IMR-90 (cell line): ENCODE measurements at regions not wholly inside any gene's neighbourhood (a gene's known extent, or its start where the extent isn't known, plus 50 kb on each side); places are given as distances from the start of the nearest gene placed in this dataset.

Source experiments
- ATAC-seq: fragments of 200-7000 bp; cut with Tn5 transposase; 2 replicates; pipeline ENCODE4 v1.9.1; 2020; ENCODE audit warnings: low read depth, mild to moderate bottlenecking, moderate library complexity
- BruUV-seq: library from RNA; stranded (reverse); fragments of 400-500 nt; replicated peaks from 2 replicates; lab custom pipeline; 2021; lab: Mats Ljungman, UMichigan
- CTCF ChIA-PET: fragments of 300-600 bp; formaldehyde crosslinking; extraction: SDS; loops from one replicate; lab custom pipeline; 2021; ENCODE audit warnings: antibody characterized with exemption; lab: Yijun Ruan, JAX
- POLR2A ChIA-PET: fragments of 300-600 bp; sonication (Branson Sonifier 250); formaldehyde crosslinking; loops from one replicate; lab custom pipeline; 2022; ENCODE audit warnings: antibody characterized with exemption; ENCODE audit not compliant: unreplicated experiment; lab: Charles Lee
- DNase-seq: peaks from one replicate; pipeline ENCODE4 v3.0.0; 2013
- H2AFZ ChIP-seq: replicated peaks from 2 replicates; pipeline ENCODE3; 2013; ENCODE audit warnings: low read length, mild to moderate bottlenecking; ENCODE audit not compliant: poor library complexity
- H2AK5ac ChIP-seq: 2 replicates; pipeline ENCODE4 v1.6.1; 2013; ENCODE audit warnings: low read depth, low read length, inconsistent platforms
- H2AK9ac ChIP-seq: replicated peaks from 2 replicates; pipeline ENCODE3; 2013; ENCODE audit warnings: mild to moderate bottlenecking, low read depth, low read length, moderate library complexity; ENCODE audit not compliant: poor library complexity
- H2BK120ac ChIP-seq: 2 replicates; pipeline ENCODE4 v1.6.1; 2013; ENCODE audit warnings: low read depth, low read length, inconsistent platforms
- H2BK15ac ChIP-seq: 3 replicates; pipeline ENCODE4 v1.6.1; 2013; ENCODE audit warnings: low read depth, low read length, inconsistent platforms
- H2BK20ac ChIP-seq: 2 replicates; pipeline ENCODE4 v1.6.1; 2013; ENCODE audit warnings: low read depth, mild to moderate bottlenecking, inconsistent platforms, low read length, moderate library complexity
- H2BK5ac ChIP-seq: 2 replicates; pipeline ENCODE4 v1.6.1; 2013; ENCODE audit warnings: mild to moderate bottlenecking, low read depth, low read length, inconsistent platforms; ENCODE audit not compliant: poor library complexity, severe bottlenecking
- H3K14ac ChIP-seq: replicated peaks from 2 replicates; pipeline ENCODE4 v1.6.1; 2013; ENCODE audit warnings: low read depth, low read length, inconsistent platforms
- H3K18ac ChIP-seq: 2 replicates; pipeline ENCODE4 v1.6.1; 2013; ENCODE audit warnings: low read depth, low read length, control low read depth
- H3K23ac ChIP-seq: 2 replicates; pipeline ENCODE4 v1.6.1; 2013; ENCODE audit warnings: low read depth, low read length, inconsistent platforms
- H3K27ac ChIP-seq: 2 replicates; pipeline ENCODE4 v1.5.1; 2013; ENCODE audit warnings: mild to moderate bottlenecking, control low read depth, low read length; ENCODE audit not compliant: insufficient read depth
- H3K27me3 ChIP-seq: 2 replicates; pipeline ENCODE4 v1.6.1; 2013; ENCODE audit warnings: low read length; ENCODE audit not compliant: control insufficient read depth, insufficient read depth
- H3K36me3 ChIP-seq: 2 replicates; pipeline ENCODE4 v1.6.1; 2013; ENCODE audit warnings: low read length, mixed read lengths; ENCODE audit not compliant: control insufficient read depth, insufficient read depth
- H3K4ac ChIP-seq: 2 replicates; pipeline ENCODE4 v1.6.1; 2013; ENCODE audit warnings: low read depth, low read length, inconsistent platforms
- H3K4me1 ChIP-seq: 2 replicates; pipeline ENCODE4 v1.6.1; 2013; ENCODE audit warnings: low read length, mixed read lengths; ENCODE audit not compliant: control insufficient read depth, insufficient read depth
- H3K4me2 ChIP-seq: 2 replicates; pipeline ENCODE4 v1.6.1; 2013; ENCODE audit warnings: low read depth, mild to moderate bottlenecking, control low read depth, low read length, moderate library complexity
- H3K4me3 ChIP-seq: 2 replicates; pipeline ENCODE4 v1.5.1; 2013; ENCODE audit warnings: low read depth, mild to moderate bottlenecking, control low read depth, low read length, moderate library complexity; ENCODE audit not compliant: insufficient read depth
- H3K56ac ChIP-seq: 2 replicates; pipeline ENCODE4 v1.6.1; 2013; ENCODE audit warnings: low read length, inconsistent platforms; ENCODE audit not compliant: insufficient read depth; ENCODE audit errors: extremely low read depth
- H3K79me1 ChIP-seq, 2 experiments: 2 replicates each; pipeline ENCODE4 v1.6.1; 2013; ENCODE audit warnings: low read length in 2 of 2, inconsistent platforms in 1 of 2, low read depth in 1 of 2
- H3K9ac ChIP-seq: 2 replicates; pipeline ENCODE4 v1.6.1; 2013; ENCODE audit warnings: low read depth, low read length, control low read depth
- H3K9me1 ChIP-seq: 2 replicates; pipeline ENCODE4 v1.6.1; 2013; ENCODE audit warnings: low read length, inconsistent platforms; ENCODE audit not compliant: insufficient read depth
- H3K9me3 ChIP-seq: 2 replicates; pipeline ENCODE4 v1.6.1; 2013; ENCODE audit warnings: low read length; ENCODE audit not compliant: control insufficient read depth, insufficient read depth
- H4K20me1 ChIP-seq: 2 replicates; pipeline ENCODE4 v1.6.1; 2013; ENCODE audit warnings: low read length, inconsistent platforms; ENCODE audit not compliant: insufficient read depth
- H4K5ac ChIP-seq: 2 replicates; pipeline ENCODE4 v1.6.1; 2013; ENCODE audit warnings: mild to moderate bottlenecking, low read depth, low read length, control low read depth
- H4K8ac ChIP-seq, 2 experiments: 2 replicates each; pipeline ENCODE4 v1.6.1; 2013; ENCODE audit warnings: low read depth in 2 of 2, low read length in 2 of 2, control low read depth in 1 of 2, inconsistent platforms in 1 of 2
- H4K91ac ChIP-seq: 2 replicates; pipeline ENCODE4 v1.6.1; 2013; ENCODE audit warnings: low read depth, low read length, inconsistent platforms; ENCODE audit not compliant: insufficient read depth
- BHLHE40 ChIP-seq: fragments of 150-350 bp; IDR thresholded peaks from 2 replicates; pipeline ENCODE4 v1.6.1; 2016; ENCODE audit warnings: mild to moderate bottlenecking, low read depth, low read length
- CEBPB ChIP-seq: IDR thresholded peaks from 2 replicates; pipeline ENCODE4 v1.6.1; 2012; ENCODE audit warnings: low read depth, low read length, improper control_type of control experiment
- CHD1 ChIP-seq: IDR thresholded peaks from 2 replicates; pipeline ENCODE4 v1.6.1; 2012; ENCODE audit warnings: low read depth, low read length, improper control_type of control experiment
- CTCF ChIP-seq: conservative IDR thresholded peaks from 2 replicates; pipeline ENCODE4 v1.5.1; 2012; ENCODE audit warnings: mild to moderate bottlenecking, low read depth, low read length, improper control_type of control experiment
- ELK1 ChIP-seq: fragments of 150-350 bp; IDR thresholded peaks from 2 replicates; pipeline ENCODE4 v1.6.1; 2016; ENCODE audit warnings: low read depth, mild to moderate bottlenecking, low read length, moderate library complexity, borderline replicate concordance
- FOS ChIP-seq: fragments of 150-350 bp; IDR thresholded peaks from 2 replicates; pipeline ENCODE4 v1.6.1; 2016; ENCODE audit warnings: low read depth, low read length
- MAFK ChIP-seq: IDR thresholded peaks from 2 replicates; pipeline ENCODE4 v1.6.1; 2012; ENCODE audit warnings: low read depth, low read length, improper control_type of control experiment
- MAZ ChIP-seq: IDR thresholded peaks from 2 replicates; pipeline ENCODE4 v1.6.1; 2012; ENCODE audit warnings: low read depth, mild to moderate bottlenecking, low read length, improper control_type of control experiment, moderate library complexity, borderline replicate concordance
- MXI1 ChIP-seq: IDR thresholded peaks from 2 replicates; pipeline ENCODE4 v1.6.1; 2012; ENCODE audit warnings: low read depth, mild to moderate bottlenecking, low read length, moderate library complexity, borderline replicate concordance
- NFE2L2 ChIP-seq: fragments of 150-350 bp; IDR thresholded peaks from 2 replicates; pipeline ENCODE4 v1.6.1; 2016; ENCODE audit warnings: low read depth, mild to moderate bottlenecking, low read length
- POLR2A ChIP-seq: IDR thresholded peaks from 2 replicates; pipeline ENCODE4 v1.6.1; 2012; ENCODE audit warnings: mild to moderate bottlenecking, low read depth, low read length
- RAD21 ChIP-seq: IDR thresholded peaks from 2 replicates; pipeline ENCODE4 v1.6.1; 2012; ENCODE audit warnings: low read length, improper control_type of control experiment
- RCOR1 ChIP-seq: IDR thresholded peaks from 2 replicates; pipeline ENCODE4 v1.6.1; 2012; ENCODE audit warnings: mild to moderate bottlenecking, low read length, improper control_type of control experiment; ENCODE audit not compliant: insufficient replicate concordance
- RFX5 ChIP-seq: IDR thresholded peaks from 2 replicates; pipeline ENCODE4 v1.8.0; 2012; ENCODE audit warnings: low read depth, mild to moderate bottlenecking, low read length, moderate library complexity
- SMC3 ChIP-seq: fragments of 150-350 bp; IDR thresholded peaks from 2 replicates; pipeline ENCODE4 v1.6.1; 2016; ENCODE audit warnings: low read depth, mild to moderate bottlenecking, antibody characterized with exemption, low read length, moderate library complexity
- USF2 ChIP-seq: fragments of 150-350 bp; IDR thresholded peaks from 2 replicates; pipeline ENCODE4 v1.6.1; 2017; ENCODE audit warnings: mild to moderate bottlenecking, antibody characterized with exemption, low read length, low read depth
- WGBS, 2 experiments: methylation state at CpG; one replicate each; pipeline versions ENCODE4 v1.1.5 to v1.1.7; 2013; ENCODE audit warnings: missing lambda C conversion rate in 2 of 2; ENCODE audit not compliant: insufficient read length in 1 of 2; ENCODE audit errors: extremely low coverage in 2 of 2; 5-methylcytosine and 5-hydroxymethylcytosine counted together
- dilution Hi-C: fragments of 300-500 bp; cut with HindIII; formaldehyde crosslinking; loops from one replicate; pipeline ENCODE4 v1.14.3; 2018; ENCODE audit warnings: low sequenced_read_pairs; ENCODE audit not compliant: unreplicated experiment
- in situ Hi-C: fragments of 300-500 bp; cut with MboI; formaldehyde crosslinking; loops from 3 replicates; pipeline ENCODE4 v1.14.3; 2019; ENCODE audit warnings: low sequenced_read_pairs, inconsistent platforms, mixed read lengths
- intact Hi-C: fragments of 100-400 bp; cut with micrococcal nuclease; formaldehyde crosslinking; loops from 2 replicates; pipeline ENCODE4 v1.10.0; 2022

GRCh38 chr12:116647813-116648212, 88.6 kb downstream of the MAP1LC3B2 start:
- H3K18ac ChIP-seq: no peak overlapping the region
- H4K5ac ChIP-seq: no peak overlapping the region
- peaks cover 38% of the 10 kb centered on the region for H3K27me3 ChIP-seq
- H2BK5ac ChIP-seq: no peak overlapping the region
- TF ChIP-seq NFE2L2 (no peak), MAFK (no peak), BHLHE40 (no peak), SMC3 (no peak), RAD21 (no peak), CEBPB (no peak), RCOR1 (no peak), FOS (no peak), ELK1 (no peak), POLR2A (no peak), RFX5 (no peak), CHD1 (no peak), MXI1 (no peak), CTCF (no peak), USF2 (no peak), MAZ (no peak)
- no peak overlapping the region for H3K4ac ChIP-seq
- no peaks in the 10 kb centered on the region for H4K20me1 ChIP-seq
- no peaks in the 10 kb centered on the region for H3K4me1 ChIP-seq
- in situ Hi-C loops (no loop called here), intact Hi-C loops (no loop called here), dilution Hi-C loops (no loop called here)
- no peak overlapping the region for H3K9ac ChIP-seq
- H3K79me1 ChIP-seq: no peaks in the 10 kb centered on the region
- H2AFZ ChIP-seq: no peak overlapping the region
- no peaks in the 10 kb centered on the region for H3K9me1 ChIP-seq
- H3K56ac ChIP-seq: no peak overlapping the region
- H4K91ac ChIP-seq: no peak overlapping the region
- no peak overlapping the region for H2AK5ac ChIP-seq
- no CpG with 5 or more reads among the region's 4 CpGs for WGBS, 2 experiments
- H2BK20ac ChIP-seq: no peak overlapping the region
- ChIA-PET CTCF (no interaction called here), POLR2A (no interaction called here)
- no peak overlapping the region for H3K4me3 ChIP-seq
- no peak overlapping the region for H2BK15ac ChIP-seq
- H3K9me3 ChIP-seq: peaks cover 7% of the 10 kb centered on the region
- no TSS peak for BruUV-seq
- no peak overlapping the region for H3K14ac ChIP-seq
- no peak for DNase-seq
- no peak for ATAC-seq
- no peak overlapping the region for H3K23ac ChIP-seq
- no peak overlapping the region for H4K8ac ChIP-seq
- H3K36me3 ChIP-seq: no peaks in the 10 kb centered on the region
- H2BK120ac ChIP-seq: no peak overlapping the region
- H2AK9ac ChIP-seq: no peak overlapping the region
- H3K4me2 ChIP-seq: no peak overlapping the region
- H3K27ac ChIP-seq: no peak overlapping the region
